ENCODE measurements at regions not wholly inside any gene's neighbourhood (a gene's known extent, or its start where the extent isn't known, plus 50 kb on each side); places are given as distances from the start of the nearest gene placed in this dataset.

DNA sequence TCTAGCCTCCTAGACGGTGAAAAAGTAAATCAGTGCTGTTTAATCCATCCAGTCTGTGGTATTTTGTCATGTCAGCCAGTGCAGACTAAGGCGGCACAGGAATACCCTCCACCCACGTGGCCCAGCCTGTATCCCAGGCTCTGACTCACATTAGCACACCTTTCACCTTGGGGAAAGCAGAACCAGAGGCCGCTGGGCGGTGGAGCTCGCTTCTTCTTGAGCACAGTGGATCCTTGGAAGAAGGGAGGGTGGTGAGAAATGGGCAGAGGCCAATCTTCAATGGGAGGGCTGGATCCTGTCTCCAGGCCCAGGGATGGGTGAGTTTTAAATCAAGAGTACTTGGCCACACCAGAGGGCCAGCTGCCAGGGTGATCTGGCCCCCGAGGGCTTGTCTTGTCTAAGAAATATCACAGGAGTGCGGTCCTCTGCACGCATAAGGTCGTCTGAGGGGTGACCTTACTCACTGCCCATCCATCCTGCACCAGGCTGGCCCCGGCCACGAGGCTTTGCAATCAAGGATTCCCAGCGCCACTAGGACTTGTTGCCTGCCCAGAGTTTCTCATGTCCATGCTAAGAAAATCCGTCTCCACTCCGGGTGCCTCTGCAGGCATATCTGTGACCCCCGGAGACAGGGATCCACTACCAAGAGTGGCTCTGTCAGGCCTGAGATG, 658.5 kb downstream of the BRD1 start:
- Histone ChIP-seq H3K27me3 (ENCODE audit: insufficient read depth in 3 of 3, low read length in 2 of 3) (no peaks in the 10 kb centered on the region), H3K4me1 (no peaks in the 10 kb centered on the region), H3K36me3 (ENCODE audit: insufficient read depth in 1 of 2, low read depth in 1 of 2) (no peaks in the 10 kb centered on the region), H3K27ac (no peak overlapping the region), H3K9me3 (no peaks in the 10 kb centered on the region), H3K4me3 (no peak overlapping the region)
- DNase-seq = peak in 1 of 2 donors; percentile 7
- no peak for ATAC-seq
- TF ChIP-seq, protein P1, sequence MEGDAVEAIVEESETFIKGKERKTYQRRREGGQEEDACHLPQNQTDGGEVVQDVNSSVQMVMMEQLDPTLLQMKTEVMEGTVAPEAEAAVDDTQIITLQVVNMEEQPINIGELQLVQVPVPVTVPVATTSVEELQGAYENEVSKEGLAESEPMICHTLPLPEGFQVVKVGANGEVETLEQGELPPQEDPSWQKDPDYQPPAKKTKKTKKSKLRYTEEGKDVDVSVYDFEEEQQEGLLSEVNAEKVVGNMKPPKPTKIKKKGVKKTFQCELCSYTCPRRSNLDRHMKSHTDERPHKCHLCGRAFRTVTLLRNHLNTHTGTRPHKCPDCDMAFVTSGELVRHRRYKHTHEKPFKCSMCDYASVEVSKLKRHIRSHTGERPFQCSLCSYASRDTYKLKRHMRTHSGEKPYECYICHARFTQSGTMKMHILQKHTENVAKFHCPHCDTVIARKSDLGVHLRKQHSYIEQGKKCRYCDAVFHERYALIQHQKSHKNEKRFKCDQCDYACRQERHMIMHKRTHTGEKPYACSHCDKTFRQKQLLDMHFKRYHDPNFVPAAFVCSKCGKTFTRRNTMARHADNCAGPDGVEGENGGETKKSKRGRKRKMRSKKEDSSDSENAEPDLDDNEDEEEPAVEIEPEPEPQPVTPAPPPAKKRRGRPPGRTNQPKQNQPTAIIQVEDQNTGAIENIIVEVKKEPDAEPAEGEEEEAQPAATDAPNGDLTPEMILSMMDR (IDR thresholded peaks at IDR 0.05) = no peak
- intact Hi-C loops (cut with DNase I) = no loop called here
- 70 to 74% (median 73%) methylated on average over 16 of the region's 16 CpGs for WGBS, 3 donors

DNA sequence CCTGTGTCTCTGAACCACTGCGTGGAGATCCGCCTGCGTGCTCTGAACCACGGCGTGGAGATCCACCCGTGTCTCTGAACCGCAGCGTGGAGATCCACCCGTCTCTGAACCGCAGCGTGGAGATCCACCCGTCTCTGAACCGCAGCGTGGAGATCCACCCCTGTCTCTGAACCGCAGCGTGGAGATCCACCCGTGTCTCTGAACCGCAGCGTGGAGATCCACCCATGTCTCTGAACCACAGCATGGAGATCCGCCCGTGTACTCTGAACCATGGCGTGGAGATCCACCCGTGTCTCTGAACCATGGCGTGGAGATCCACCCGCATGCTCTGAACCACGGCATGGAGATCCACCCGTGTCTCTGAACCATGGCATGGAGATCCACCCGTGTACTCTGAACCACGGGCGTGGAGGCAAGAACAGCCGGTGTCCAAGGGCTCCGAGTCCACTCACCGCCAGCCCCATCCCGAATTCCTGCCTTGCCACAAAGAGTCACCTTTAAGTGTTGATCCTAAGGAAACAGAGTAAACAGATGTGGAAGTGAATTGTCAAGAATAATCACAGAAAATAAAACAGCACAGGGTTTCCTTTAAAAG, 659.4 kb downstream of the BRD1 start:
- TF ChIP-seq, protein P1 (IDR thresholded peaks at IDR 0.05) = no peak
- Histone ChIP-seq H3K4me3 (no peak overlapping the region), H3K27me3 (ENCODE audit: insufficient read depth in 3 of 3, low read length in 2 of 3) (no peaks in the 10 kb centered on the region), H3K9me3 (no peaks in the 10 kb centered on the region), H3K4me1 (no peaks in the 10 kb centered on the region), H3K27ac (no peak overlapping the region), H3K36me3 (ENCODE audit: insufficient read depth in 1 of 2, low read depth in 1 of 2) (no peaks in the 10 kb centered on the region)
- WGBS, 3 donors = 92 to 94% (median 93%) methylated on average over 34 of the region's 34 CpGs
- ATAC-seq = no peak
- intact Hi-C loops (cut with DNase I) = no loop called here
- DNase-seq = peak in 1 of 2 donors; percentile 18

DNA sequence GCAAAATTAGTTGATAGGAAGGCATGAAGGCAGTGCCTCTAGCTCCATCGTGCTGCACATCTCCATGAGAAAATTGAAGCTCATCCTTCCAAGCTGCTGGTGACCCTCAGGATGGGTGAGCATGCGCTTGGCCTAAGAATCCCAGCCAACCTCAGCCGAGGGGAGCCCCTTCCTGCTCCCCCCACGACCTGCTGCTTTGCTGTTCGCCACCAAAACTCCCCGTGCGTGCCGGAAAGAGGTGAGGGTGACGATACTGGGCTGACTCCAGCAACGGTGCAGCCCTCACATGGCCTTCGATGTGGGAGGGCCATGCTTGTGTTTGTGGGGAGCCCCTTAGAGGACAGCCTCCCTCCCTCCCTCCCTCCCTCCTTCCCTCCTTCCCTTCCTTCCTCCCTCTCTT, 660.9 kb downstream of the BRD1 start:
- intact Hi-C loops (cut with DNase I) = no loop called here
- DNase-seq = no peak
- Histone ChIP-seq H3K4me1 (no peaks in the 10 kb centered on the region), H3K27ac (no peak overlapping the region), H3K36me3 (ENCODE audit: insufficient read depth in 1 of 2, low read depth in 1 of 2) (no peaks in the 10 kb centered on the region), H3K9me3 (no peaks in the 10 kb centered on the region), H3K27me3 (ENCODE audit: insufficient read depth in 3 of 3, low read length in 2 of 3) (peaks cover 0 to 6% (median 0%) of the 10 kb centered on the region in 3 donors), H3K4me3 (no peak overlapping the region)
- WGBS, 3 donors = 72 to 80% (median 80%) methylated on average over 11 of the region's 11 CpGs
- ATAC-seq = no peak
- TF ChIP-seq, protein P1 (IDR thresholded peaks at IDR 0.05) = no peak

DNA sequence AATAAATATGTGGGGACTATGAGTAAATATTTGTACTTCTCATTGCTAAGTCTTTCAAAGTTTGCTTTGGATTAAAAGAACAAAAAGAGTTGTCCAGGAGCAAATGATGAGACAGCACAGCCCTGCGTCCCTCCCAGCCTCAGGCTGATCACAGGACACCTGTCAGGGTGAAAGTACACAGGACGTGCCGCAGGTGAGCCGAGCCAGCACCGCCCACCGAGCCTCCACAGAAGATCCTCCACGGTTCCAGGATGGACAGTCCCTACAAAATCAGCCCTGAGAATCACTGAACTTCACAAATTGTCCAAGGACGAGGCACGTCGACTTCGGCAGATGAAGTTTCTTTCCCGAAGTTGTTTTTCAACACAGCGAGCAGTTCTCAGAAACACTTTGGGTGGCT, 661.5 kb downstream of the BRD1 start:
- no peaks in the 10 kb centered on the region for H3K4me1 ChIP-seq
- H3K27me3 ChIP-seq (ENCODE audit: insufficient read depth in 3 of 3, low read length in 2 of 3) = peaks cover 0 to 7% (median 2%) of the 10 kb centered on the region in 3 donors
- no peaks in the 10 kb centered on the region for H3K9me3 ChIP-seq
- H3K4me3 ChIP-seq = no peak overlapping the region
- TF ChIP-seq, protein P1 (IDR thresholded peaks at IDR 0.05) = no peak
- intact Hi-C loops (cut with DNase I) = no loop called here
- DNase-seq = no peak
- no peak overlapping the region for H3K27ac ChIP-seq
- WGBS, 3 donors = 82 to 84% (median 82%) methylated on average over 13 of the region's 13 CpGs
- ATAC-seq = no peak
- no peaks in the 10 kb centered on the region for H3K36me3 ChIP-seq (ENCODE audit: insufficient read depth in 1 of 2, low read depth in 1 of 2)

Measured in psoas muscle (tissue), 7 donors.